HCT116 (cell line): ENCODE measurements at regions not wholly inside any gene's neighbourhood (a gene's known extent, or its start where the extent isn't known, plus 50 kb on each side); places are given as distances from the start of the nearest gene placed in this dataset.

Experiments
- ATAC-seq: fragments of 200-7000 bp; cut with Tn5 transposase; 2 replicates; pipeline ENCODE4 v1.9.1; 2020; ENCODE audit warnings: mild to moderate bottlenecking, moderate library complexity
- BruUV-seq: library from RNA; stranded (reverse); fragments of 400-500 nt; replicated peaks from 2 replicates; lab custom pipeline; 2021; lab: Mats Ljungman, UMichigan
- CTCF ChIA-PET: fragments of 300-600 bp; sonication (Branson Sonifier 250); formaldehyde crosslinking; loops from one replicate; lab custom pipeline; 2021; ENCODE audit warnings: antibody characterized with exemption; lab: Charles Lee
- POLR2A ChIA-PET: fragments of 300-600, 350-600 bp; sonication (Branson Sonifier 250); formaldehyde crosslinking; loops from one replicate; lab custom pipeline; 2021; ENCODE audit warnings: antibody characterized with exemption; lab: Charles Lee
- RAD21 ChIA-PET, 2 experiments: fragments of 300-600 bp; sonication (Branson Sonifier 250); formaldehyde crosslinking; loops; one replicate each; lab custom pipeline; 2023; ENCODE audit warnings: low total read pairs in 2 of 2; ENCODE audit not compliant: uncharacterized antibody in 2 of 2, unreplicated experiment in 2 of 2, low non-redundant PET in 1 of 2; lab: Charles Lee
- DNase-seq: peaks from one replicate; pipeline ENCODE4 v3.0.0-alpha.2; 2010; ENCODE audit warnings: low read depth, low spot score
- H2AFZ ChIP-seq: fragments of 200-600 bp; shearing (Covaris generic), sonication (generic); 2 replicates; pipeline ENCODE4 v1.6.1; 2017; ENCODE audit warnings: low read depth, mixed run types, mixed read lengths, antibody characterized with exemption, low read length; ENCODE audit not compliant: poor library complexity, severe bottlenecking
- H3K27ac ChIP-seq: 2 replicates; pipeline ENCODE4 v1.5.1; 2012; ENCODE audit warnings: low read depth, low read length
- H3K27me3 ChIP-seq: fragments of 200-600 bp; sonication (generic); 2 replicates; pipeline ENCODE4 v1.6.1; 2016; ENCODE audit warnings: mixed run types, low read length, mixed read lengths; ENCODE audit not compliant: insufficient read depth
- H3K36me3 ChIP-seq, 2 experiments: fragments of 200-500 bp in 1 of 2; fragments of 200-600 bp in 1 of 2; sonication (Bioruptor generic) in 1 of 2; sonication (generic) in 1 of 2; 2 replicates each; pipeline versions ENCODE4 v1.5.1 to v1.6.1; 2014 to 2016; ENCODE audit warnings: low read length in 2 of 2, inconsistent platforms in 1 of 2, mixed read lengths in 1 of 2, mixed run types in 1 of 2; ENCODE audit not compliant: insufficient read depth in 2 of 2, control insufficient read depth in 1 of 2
- H3K4me1 ChIP-seq, 2 experiments: fragments of 200-600 bp in 1 of 2; sonication (generic) in 1 of 2; 2 replicates each; pipeline versions ENCODE4 v1.5.1 to v1.6.1; 2012 to 2017; ENCODE audit warnings: low read length in 2 of 2, inconsistent platforms in 1 of 2, mild to moderate bottlenecking in 1 of 2, mixed read lengths in 1 of 2, mixed run types in 1 of 2, moderate library complexity in 1 of 2; ENCODE audit not compliant: insufficient read depth in 2 of 2, control insufficient read depth in 1 of 2
- H3K4me2 ChIP-seq: fragments of 200-600 bp; sonication (generic); 2 replicates; pipeline ENCODE4 v1.6.1; 2017; ENCODE audit warnings: mixed run types, low read length, mixed read lengths
- H3K4me3 ChIP-seq, 2 experiments: fragments of 200-600 bp in 1 of 2; sonication (generic) in 1 of 2; replicated peaks in 1 of 2; 2 replicates each; pipeline ENCODE4 v1.5.1; 2011 to 2016; ENCODE audit warnings: low read length in 2 of 2, control low read depth in 1 of 2, low read depth in 1 of 2, mild to moderate bottlenecking in 1 of 2, mixed read lengths in 1 of 2, mixed run types in 1 of 2
- H3K79me2 ChIP-seq: fragments of 200-600 bp; sonication (generic); 2 replicates; pipeline ENCODE4 v1.6.1; 2017; ENCODE audit warnings: mild to moderate bottlenecking, mixed run types, low read length, moderate library complexity, mixed read lengths; ENCODE audit not compliant: insufficient read depth
- H3K9ac ChIP-seq: fragments of 200-600 bp; sonication (generic); 2 replicates; pipeline ENCODE4 v1.6.1; 2016; ENCODE audit warnings: low read length, mixed read lengths
- H3K9me2 ChIP-seq: fragments of 200-600 bp; sonication (generic), shearing (Covaris generic); 2 replicates; pipeline ENCODE4 v1.6.1; 2017; ENCODE audit warnings: mixed run types, mild to moderate bottlenecking, moderate library complexity; ENCODE audit not compliant: insufficient read depth
- H3K9me3 ChIP-seq, 2 experiments: fragments of 200-500 bp in 1 of 2; fragments of 200-600 bp in 1 of 2; sonication (Bioruptor generic) in 1 of 2; sonication (generic) in 1 of 2; 2 replicates each; pipeline ENCODE4 v1.6.1; 2014 to 2017; ENCODE audit warnings: low read length in 2 of 2, mixed read lengths in 2 of 2, inconsistent platforms in 1 of 2, low read depth in 1 of 2, mild to moderate bottlenecking in 1 of 2, mixed run types in 1 of 2, moderate library complexity in 1 of 2; ENCODE audit not compliant: control insufficient read depth in 1 of 2, insufficient read depth in 1 of 2
- H4K20me1 ChIP-seq: fragments of 200-600 bp; sonication (generic), shearing (Covaris generic); 2 replicates; pipeline ENCODE4 v1.6.1; 2017; ENCODE audit warnings: mixed run types, mild to moderate bottlenecking, moderate library complexity; ENCODE audit not compliant: insufficient read depth
- CTCF ChIP-seq, 3 experiments: fragments of 200-600 bp in 1 of 3; sonication (generic) in 1 of 3; IDR thresholded peaks in 2 of 3; conservative IDR thresholded peaks in 1 of 3; 2 replicates each; pipeline ENCODE4 v1.5.1; 2012 to 2017; ENCODE audit warnings: low read depth in 2 of 3, low read length in 2 of 3, antibody characterized with exemption in 1 of 3, borderline replicate concordance in 1 of 3, control low read depth in 1 of 3, mild to moderate bottlenecking in 1 of 3, mixed read lengths in 1 of 3, mixed run types in 1 of 3, moderate library complexity in 1 of 3; ENCODE audit not compliant: insufficient read depth in 1 of 3
- POLR2AphosphoS5 ChIP-seq: IDR thresholded peaks from 2 replicates; pipeline ENCODE4 v1.6.1; 2011; ENCODE audit warnings: mild to moderate bottlenecking, low read depth, low read length, moderate library complexity
- RAD21 ChIP-seq: IDR thresholded peaks from 2 replicates; pipeline ENCODE4 v1.6.1; 2012; ENCODE audit warnings: low read depth, mild to moderate bottlenecking
- YY1 ChIP-seq: IDR thresholded peaks from 2 replicates; pipeline ENCODE4 v1.6.1; 2011; ENCODE audit warnings: low read length, low read depth, moderate library complexity, mild to moderate bottlenecking; ENCODE audit not compliant: insufficient replicate concordance; ENCODE audit errors: extremely low read depth
- ZBTB33 ChIP-seq: IDR thresholded peaks from 2 replicates; pipeline ENCODE4 v1.6.1; 2011; ENCODE audit warnings: mild to moderate bottlenecking, low read length, moderate library complexity; ENCODE audit not compliant: insufficient replicate concordance; ENCODE audit errors: extremely low read depth
- intact Hi-C: fragments of 100-400 bp; cut with micrococcal nuclease; formaldehyde crosslinking; loops from 2 replicates; pipeline ENCODE4 v1.10.0; 2022

- TF ChIP-seq ZBTB33: no peak
- TF ChIP-seq YY1: no peak
- TF ChIP-seq, all 23 proteins: peak for 0
Observed at GRCh38 chr13:60328073-60328472, 68.9 kb upstream of the TDRD3 start (continued).

- POLR2A ChIA-PET: no interaction called here
- intact Hi-C loops: loop anchor here (2.0 to 10.0 kb wide), 2 partner anchors 425 to 649 kb away; no protein-coding TSS in a partner anchor
- Histone ChIP-seq H3K9ac (no peak overlapping the region), H3K27me3 (peaks cover 9% of the 10 kb centered on the region; the same call in 1 of the 2 replicates), H3K9me3 (no peaks in the 10 kb centered on the region), H3K79me2 (no peaks in the 10 kb centered on the region), H3K4me2 (no peak overlapping the region), H3K36me3 (no peaks in the 10 kb centered on the region), H3K4me1 (no peaks in the 10 kb centered on the region), H3K4me3 (no peak overlapping the region), H3K27ac (no peak overlapping the region), H4K20me1 (no peaks in the 10 kb centered on the region), H3K9me2 (no peaks in the 10 kb centered on the region), H2AFZ (no peak overlapping the region)
- ATAC-seq (peak; percentile 86), DNase-seq (peak; percentile 18)
- RAD21 ChIA-PET: interaction anchor here in 1 of 2 experiments (0.6 kb wide), 1 partner anchor 117 kb away, joined by 3 read pairs; no protein-coding TSS in a partner anchor
- TF ChIP-seq POLR2AphosphoS5 (no peak), CTCF (IDR thresholded peaks at IDR 0.05 in 2 of 3, conservative IDR thresholded peaks at IDR 0.05 in 1 of 3; ENCODE audit: borderline replicate concordance in 1 of 3, insufficient read depth in 1 of 3, low read depth in 2 of 3, low read length in 2 of 3) (peak; percentile 20 to 57 (median 39); a peak in 4 of 6 replicates), RAD21 (peak; percentile 60)
- no TSS peak for BruUV-seq
- CTCF ChIA-PET: interaction anchor here (0.6 to 2.1 kb wide), 6 partner anchors 8 to 648 kb away, joined by 3 to 11 read pairs (median 3); no protein-coding TSS in a partner anchor
Observed at GRCh38 chr13:60329221-60329923, 67.6 kb upstream of the TDRD3 start.
